Testis (tissue), 2 donors: ENCODE measurements at regions not wholly inside any gene's neighbourhood (a gene's known extent, or its start where the extent isn't known, plus 50 kb on each side); places are given as distances from the start of the nearest gene placed in this dataset.

Source experiments
- CTCF ChIP-seq, 3 experiments: fragments of 450-650 bp in 2 of 3; fragments of 200-600 bp in 1 of 3; sonication (generic) in 1 of 3; IDR thresholded peaks; one replicate each; pipeline ENCODE4 v1.5.1; 2016 to 2019; ENCODE audit warnings: antibody characterized with exemption in 3 of 3, mild to moderate bottlenecking in 2 of 3, moderate library complexity in 1 of 3
- POLR2A ChIP-seq: fragments of 450-650 bp; IDR thresholded peaks from one replicate; pipeline ENCODE4 v1.6.1; 2017; ENCODE audit warnings: antibody characterized with exemption, mild to moderate bottlenecking, moderate library complexity

GRCh38 chr6:169130113-169130512 lies 123.5 kb downstream of the THBS2 start:
- TF ChIP-seq POLR2A (no peak), CTCF (IDR thresholded peaks at IDR 0.05) (no peak)
